Activated CD4-positive, alpha-beta T cell treated with anti-CD3 and anti-CD28 coated beads, Interleukin-2, amount 10 ng/mL, durations not matched to agents 7 days and 5 days (primary cell): ENCODE measurements at regions not wholly inside any gene's neighbourhood (a gene's known extent, or its start where the extent isn't known, plus 50 kb on each side); places are given as distances from the start of the nearest gene placed in this dataset.

ENCODE experiments used
- CTCF ChIA-PET: fragments of 350-600 bp; sonication (Branson Sonifier 250); formaldehyde crosslinking; loops from one replicate; lab custom pipeline; 2021; ENCODE audit warnings: antibody characterized with exemption; lab: Charles Lee
- POLR2A ChIA-PET: fragments of 350-600 bp; sonication (Branson Sonifier 250); formaldehyde crosslinking; loops from one replicate; lab custom pipeline; 2021; ENCODE audit warnings: antibody characterized with exemption; lab: Charles Lee
- DNase-seq: peaks from one replicate; pipeline ENCODE4 v3.0.0-alpha.2; 2020
- H3K27ac Mint-ChIP-seq: one replicate; pipeline ENCODE4 v1.8.0; 2021; ENCODE audit warnings: mild to moderate bottlenecking, moderate library complexity, mixed read lengths
- H3K27me3 Mint-ChIP-seq: one replicate; pipeline ENCODE4 v1.8.0; 2021; ENCODE audit warnings: mixed read lengths
- H3K36me3 Mint-ChIP-seq: one replicate; pipeline ENCODE4 v1.8.0; 2021; ENCODE audit warnings: low read depth, mixed read lengths
- H3K4me1 Mint-ChIP-seq: one replicate; pipeline ENCODE4 v1.8.0; 2021; ENCODE audit warnings: mixed read lengths
- H3K4me3 Mint-ChIP-seq: one replicate; pipeline ENCODE4 v1.8.0; 2021; ENCODE audit warnings: mild to moderate bottlenecking, moderate library complexity, mixed read lengths
- H3K9me3 Mint-ChIP-seq: one replicate; pipeline ENCODE4 v1.8.0; 2021; ENCODE audit warnings: mixed read lengths

GRCh38 chr14:22147716-22148115 is 441.3 kb downstream of the DAD1 start:
- peak; percentile 5 for DNase-seq
- ChIA-PET POLR2A (no interaction called here), CTCF (no interaction called here)
- H3K27me3 Mint-ChIP-seq: peaks cover 2% of the 10 kb centered on the region
- H3K4me3 Mint-ChIP-seq: peak overlapping the region; percentile 64
- no peaks in the 10 kb centered on the region for H3K9me3 Mint-ChIP-seq
- no peaks in the 10 kb centered on the region for H3K36me3 Mint-ChIP-seq
- H3K4me1 Mint-ChIP-seq: peaks cover 7% of the 10 kb centered on the region
- peak overlapping the region; percentile 71 for H3K27ac Mint-ChIP-seq

- Mint-ChIP-seq H3K27ac (no peak overlapping the region), H3K4me1 (peaks cover 3% of the 10 kb centered on the region), H3K9me3 (no peaks in the 10 kb centered on the region), H3K27me3 (peaks cover 10% of the 10 kb centered on the region), H3K36me3 (no peaks in the 10 kb centered on the region), H3K4me3 (no peak overlapping the region)
- no peak for DNase-seq
- ChIA-PET POLR2A (no interaction called here), CTCF (no interaction called here)
These were observed 445.7 kb downstream of the DAD1 start for GRCh38 chr14:22143363-22143762.

GRCh38 chr14:22140633-22141032 is 448.4 kb downstream of the DAD1 start:
- ChIA-PET CTCF (no interaction called here), POLR2A (no interaction called here)
- Mint-ChIP-seq H3K4me3 (no peak overlapping the region), H3K27me3 (peaks cover 10% of the 10 kb centered on the region), H3K27ac (no peak overlapping the region), H3K4me1 (no peaks in the 10 kb centered on the region), H3K9me3 (no peaks in the 10 kb centered on the region), H3K36me3 (no peaks in the 10 kb centered on the region)
- DNase-seq: no peak

- Mint-ChIP-seq H3K9me3 (no peaks in the 10 kb centered on the region), H3K4me3 (no peak overlapping the region), H3K4me1 (peaks cover 5% of the 10 kb centered on the region), H3K27me3 (no peaks in the 10 kb centered on the region), H3K36me3 (peaks cover 4% of the 10 kb centered on the region), H3K27ac (no peak overlapping the region)
- ChIA-PET POLR2A (no interaction called here), CTCF (interaction anchor here (0.7 to 0.9 kb wide), 2 partner anchors 10 to 22 kb away, joined by 3 read pairs; no protein-coding TSS in a partner anchor)
- DNase-seq: peak; percentile 26
These were observed 457.1 kb downstream of the DAD1 start for GRCh38 chr14:22131749-22132476.

GRCh38 chr14:22124073-22124613 is 450.5 kb upstream of the OR4E1 start:
- Mint-ChIP-seq H3K36me3 (peaks cover 2% of the 10 kb centered on the region), H3K4me1 (peaks cover 22% of the 10 kb centered on the region), H3K27ac (peak overlapping the region; percentile 91), H3K4me3 (peak overlapping the region; percentile 77), H3K9me3 (no peaks in the 10 kb centered on the region), H3K27me3 (no peaks in the 10 kb centered on the region)
- ChIA-PET CTCF (no interaction called here), POLR2A (interaction anchor here (0.6 kb wide), 1 partner anchor 393 kb away, joined by 4 read pairs; no protein-coding TSS in a partner anchor)
- no peak for DNase-seq

GRCh38 chr14:22122829-22123560 is 449.4 kb upstream of the OR4E1 start:
- CTCF ChIA-PET: interaction anchor here (1.1 kb wide), 2 partner anchors 8 to 447 kb away, joined by 3 to 5 read pairs; no protein-coding TSS in a partner anchor
- peak overlapping the region; percentile 77 for H3K4me3 Mint-ChIP-seq
- POLR2A ChIA-PET: interaction anchor here (0.6 kb wide), 1 partner anchor 465 kb away, joined by 3 read pairs; no protein-coding TSS in a partner anchor
- H3K9me3 Mint-ChIP-seq: no peaks in the 10 kb centered on the region
- no peak for DNase-seq
- H3K27me3 Mint-ChIP-seq: no peaks in the 10 kb centered on the region
- H3K27ac Mint-ChIP-seq: peak overlapping the region; percentile 91
- peaks cover 2% of the 10 kb centered on the region for H3K36me3 Mint-ChIP-seq
- peaks cover 22% of the 10 kb centered on the region for H3K4me1 Mint-ChIP-seq

GRCh38 chr14:22122227-22122818 is 448.7 kb upstream of the OR4E1 start:
- POLR2A ChIA-PET: interaction anchor here (0.7 kb wide), 1 partner anchor 362 kb away, joined by 12 read pairs; no protein-coding TSS in a partner anchor
- CTCF ChIA-PET: interaction anchor here (1.1 kb wide), 2 partner anchors 9 to 448 kb away, joined by 3 to 5 read pairs; no protein-coding TSS in a partner anchor
- no peaks in the 10 kb centered on the region for H3K27me3 Mint-ChIP-seq
- H3K27ac Mint-ChIP-seq: peak overlapping the region; percentile 91
- H3K4me3 Mint-ChIP-seq: peak overlapping the region; percentile 77
- peaks cover 19% of the 10 kb centered on the region for H3K4me1 Mint-ChIP-seq
- peak; percentile 38 for DNase-seq
- no peaks in the 10 kb centered on the region for H3K9me3 Mint-ChIP-seq
- peaks cover 2% of the 10 kb centered on the region for H3K36me3 Mint-ChIP-seq

GRCh38 chr14:22118899-22119477 is 445.4 kb upstream of the OR4E1 start:
- CTCF ChIA-PET: no interaction called here

GRCh38 chr14:22113401-22113800 is 439.8 kb upstream of the OR4E1 start:
- Mint-ChIP-seq H3K36me3 (no peaks in the 10 kb centered on the region), H3K4me3 (peak overlapping the region; percentile 73), H3K27me3 (no peaks in the 10 kb centered on the region), H3K4me1 (peaks cover 23% of the 10 kb centered on the region), H3K27ac (peak overlapping the region; percentile 77), H3K9me3 (no peaks in the 10 kb centered on the region)
- DNase-seq: no peak
- ChIA-PET POLR2A (no interaction called here), CTCF (interaction anchor here (1.6 kb wide), 1 partner anchor 457 kb away, joined by 4 read pairs; no protein-coding TSS in a partner anchor)

More at GRCh38 chr14:22118899-22119477, 445.4 kb upstream of the OR4E1 start:
- Mint-ChIP-seq H3K9me3 (no peaks in the 10 kb centered on the region), H3K27me3 (no peaks in the 10 kb centered on the region), H3K36me3 (no peaks in the 10 kb centered on the region), H3K4me3 (peak overlapping the region; percentile 59), H3K4me1 (peaks cover 26% of the 10 kb centered on the region), H3K27ac (peak overlapping the region; percentile 78)
- no peak for DNase-seq
- POLR2A ChIA-PET: interaction anchor here (0.5 kb wide), 1 partner anchor 392 kb away, joined by 9 read pairs; no protein-coding TSS in a partner anchor

GRCh38 chr14:22112004-22112403 is 438.4 kb upstream of the OR4E1 start:
- Mint-ChIP-seq H3K27me3 (no peaks in the 10 kb centered on the region), H3K4me3 (peak overlapping the region; percentile 73), H3K36me3 (no peaks in the 10 kb centered on the region), H3K4me1 (peaks cover 30% of the 10 kb centered on the region), H3K27ac (peak overlapping the region; percentile 83), H3K9me3 (no peaks in the 10 kb centered on the region)
- ChIA-PET POLR2A (no interaction called here), CTCF (no interaction called here)
- DNase-seq: peak; percentile 51

- Mint-ChIP-seq H3K27me3 (no peaks in the 10 kb centered on the region), H3K4me1 (peaks cover 31% of the 10 kb centered on the region), H3K9me3 (no peaks in the 10 kb centered on the region), H3K36me3 (no peaks in the 10 kb centered on the region), H3K27ac (no peak overlapping the region), H3K4me3 (no peak overlapping the region)
- no peak for DNase-seq
- ChIA-PET CTCF (interaction anchor here (1.0 kb wide), 1 partner anchor 10 kb away, joined by 3 read pairs; no protein-coding TSS in a partner anchor), POLR2A (interaction anchor here (0.6 kb wide), 1 partner anchor 24 kb away, joined by 7 read pairs; no protein-coding TSS in a partner anchor)
These were observed 434.1 kb upstream of the OR4E1 start for GRCh38 chr14:22107753-22108152.
